ENCODE measurements at regions not wholly inside any gene's neighbourhood (a gene's known extent, or its start where the extent isn't known, plus 50 kb on each side); places are given as distances from the start of the nearest gene placed in this dataset.
"Not testable (repeated sequence)": the region's sequence is repeated elsewhere in the genome, so short reads cannot be mapped to it uniquely, and the experiment has no call there.

GRCh38 chr4:181007751-181008150 lies 1235.5 kb upstream of the TENM3 start:
- no peak for DNase-seq (ENCODE audit: low spot score)

- DNase-seq (ENCODE audit: low spot score): no peak
These were observed 1235.0 kb upstream of the TENM3 start for GRCh38 chr4:181008164-181008563.

DNA sequence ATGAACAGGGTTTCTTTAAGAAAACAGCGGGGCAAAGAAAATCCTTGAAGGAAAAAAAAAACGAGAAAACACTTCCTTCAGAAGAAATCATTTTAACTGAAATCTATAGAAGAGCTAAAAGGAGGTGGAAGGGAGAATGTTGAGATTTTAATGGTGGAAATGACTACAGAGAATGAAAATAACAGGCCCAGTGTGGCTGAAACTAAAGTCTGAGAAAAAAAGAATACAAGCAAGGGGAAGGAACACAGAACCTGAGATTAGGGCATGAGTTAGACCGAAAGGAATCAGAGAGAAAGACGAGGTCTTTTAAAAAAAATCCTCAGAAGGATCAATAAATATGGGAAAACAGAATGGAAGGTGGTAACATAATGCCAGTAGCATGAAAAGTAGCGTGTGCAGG lies 1230.0 kb upstream of the TENM3 start:
- no peak for DNase-seq (ENCODE audit: low spot score)

GRCh38 chr4:181017038-181017437 lies 1226.2 kb upstream of the TENM3 start:
- DNase-seq (ENCODE audit: low spot score): no peak

- DNase-seq (ENCODE audit: low spot score): no peak
These were observed 1224.7 kb upstream of the TENM3 start for GRCh38 chr4:181018472-181018871.

DNA sequence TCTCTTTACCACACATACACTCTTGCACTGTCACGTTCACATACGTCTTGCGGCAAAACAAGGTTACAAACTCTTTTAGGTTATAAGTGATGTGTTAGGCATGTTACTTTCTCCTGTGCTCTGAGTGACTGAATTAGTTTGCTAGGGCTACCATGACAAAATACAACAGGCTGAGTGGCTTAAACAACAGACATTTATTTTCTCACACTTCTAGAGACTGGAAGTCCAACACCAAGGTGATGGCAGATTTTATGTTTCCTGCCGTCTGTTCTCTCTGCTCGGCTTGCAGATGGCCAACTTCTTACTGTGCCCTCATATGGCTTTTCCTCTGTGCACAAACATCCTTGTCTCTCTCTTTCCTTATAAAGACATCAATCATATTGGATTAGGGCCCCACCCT lies 1224.3 kb upstream of the TENM3 start:
- DNase-seq (ENCODE audit: low spot score): no peak

- no peak for DNase-seq (ENCODE audit: low spot score)
These were observed 1222.7 kb upstream of the TENM3 start for GRCh38 chr4:181020456-181020855.

- DNase-seq (ENCODE audit: low spot score): no peak
These were observed 1222.0 kb upstream of the TENM3 start for GRCh38 chr4:181021213-181021612.

GRCh38 chr4:181030135-181030921 lies 1212.9 kb upstream of the TENM3 start:
- not testable (repeated sequence) for DNase-seq (ENCODE audit: low spot score)

DNA sequence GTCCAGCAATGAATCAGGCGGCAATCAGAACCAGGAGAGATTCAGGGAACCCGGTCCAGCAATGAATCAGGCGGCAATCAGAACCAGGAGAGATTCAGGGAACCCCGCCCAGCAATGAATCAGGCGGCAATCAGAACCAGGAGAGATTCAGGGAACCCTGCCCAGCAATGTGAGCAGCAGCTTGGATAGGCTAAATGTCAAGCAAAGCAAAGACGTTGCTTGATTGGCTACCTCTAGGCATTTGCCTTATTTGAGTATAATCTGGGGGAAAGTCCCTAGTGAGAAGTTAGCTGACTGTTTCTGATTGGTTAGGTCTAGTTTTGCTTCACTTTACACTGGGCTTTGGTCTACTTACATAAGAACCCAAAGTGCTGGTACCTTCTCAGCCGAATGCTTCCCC lies 1212.2 kb upstream of the TENM3 start:
- DNase-seq (ENCODE audit: low spot score): no peak

DNA sequence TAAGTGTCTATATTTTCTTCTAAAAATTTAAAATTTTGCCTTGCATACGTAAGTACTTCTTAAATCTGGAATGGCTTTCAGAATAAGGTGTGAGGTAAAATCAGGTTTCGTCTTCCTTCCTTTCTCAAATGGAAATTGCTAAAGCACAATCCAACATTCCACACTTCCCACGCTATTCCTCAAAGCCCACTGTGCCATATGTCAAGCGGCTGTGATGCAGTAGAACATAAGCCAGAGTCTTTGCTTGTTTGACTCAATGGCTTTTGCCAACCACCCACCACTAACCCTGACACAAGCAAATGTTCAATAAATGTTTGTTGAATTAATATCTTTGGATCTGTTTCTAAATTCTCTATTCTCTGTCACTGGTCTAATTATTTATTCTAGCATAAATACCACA lies 1199.7 kb upstream of the TENM3 start:
- DNase-seq (ENCODE audit: low spot score): no peak

DNA sequence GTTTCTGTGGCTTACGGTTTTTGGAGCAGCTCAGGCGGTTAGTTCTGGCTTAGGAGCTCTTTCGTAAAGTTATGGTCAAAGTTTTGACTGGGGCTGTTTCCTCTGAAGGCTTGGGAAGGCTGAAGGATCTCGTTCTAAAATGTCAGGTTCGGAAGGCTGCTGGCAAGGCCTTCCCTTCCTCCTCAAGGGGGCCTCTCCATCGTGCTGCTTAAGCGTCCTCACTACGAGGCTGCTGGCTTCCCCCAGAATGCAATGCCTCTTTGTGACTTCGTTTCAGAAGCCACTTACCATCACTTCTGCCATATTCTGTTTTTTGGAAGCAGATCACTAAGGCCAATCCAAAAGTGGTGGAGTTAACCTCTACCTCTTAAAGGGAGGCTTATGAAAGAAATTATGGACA lies 1196.4 kb upstream of the TENM3 start:
- DNase-seq (ENCODE audit: low spot score): no peak

- no peak for DNase-seq (ENCODE audit: low spot score)
These were observed 1191.3 kb upstream of the TENM3 start for GRCh38 chr4:181051931-181052330.

DNA sequence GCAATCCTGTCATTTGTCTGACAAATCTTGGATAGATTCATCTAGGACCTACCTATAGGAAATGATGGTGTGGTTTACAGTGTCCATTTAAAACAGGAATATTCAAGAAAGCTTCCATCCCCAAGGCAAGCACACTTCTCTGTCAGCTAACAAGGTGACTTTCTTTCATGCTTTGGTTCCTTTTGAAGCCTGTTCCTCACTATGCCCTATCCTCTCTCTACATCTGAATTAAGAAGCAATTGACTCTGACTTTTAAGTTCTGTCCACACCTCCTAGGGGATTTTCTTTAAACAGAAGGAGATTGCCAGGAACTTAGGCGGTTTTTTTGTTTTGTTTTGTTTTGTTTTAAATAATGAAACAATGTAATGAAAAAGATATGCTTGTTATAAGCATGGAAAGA lies 1181.4 kb upstream of the TENM3 start:
- no peak for DNase-seq (ENCODE audit: low spot score)

DNA sequence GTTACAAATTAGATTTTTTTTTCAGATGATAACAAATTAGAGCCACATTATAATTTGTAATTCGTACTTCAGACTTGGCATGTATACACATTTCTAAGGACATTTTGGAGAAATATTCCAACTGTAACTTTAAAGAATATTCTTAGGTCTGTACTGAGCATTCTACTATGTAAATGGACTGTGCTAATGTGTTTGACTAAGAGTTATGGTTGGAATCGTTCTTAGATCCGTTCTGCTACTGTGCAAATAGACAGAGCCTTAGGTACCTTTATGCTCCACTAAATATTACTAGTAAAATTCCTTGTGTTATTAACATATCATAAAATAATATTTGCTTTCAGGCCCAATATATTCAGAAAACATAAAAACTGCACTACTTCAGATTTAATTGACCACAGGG lies 1180.0 kb upstream of the TENM3 start:
- DNase-seq (ENCODE audit: low spot score): no peak

GRCh38 chr4:181077341-181077740 lies 1165.9 kb upstream of the TENM3 start:
- DNase-seq (ENCODE audit: low spot score): no peak

DNA sequence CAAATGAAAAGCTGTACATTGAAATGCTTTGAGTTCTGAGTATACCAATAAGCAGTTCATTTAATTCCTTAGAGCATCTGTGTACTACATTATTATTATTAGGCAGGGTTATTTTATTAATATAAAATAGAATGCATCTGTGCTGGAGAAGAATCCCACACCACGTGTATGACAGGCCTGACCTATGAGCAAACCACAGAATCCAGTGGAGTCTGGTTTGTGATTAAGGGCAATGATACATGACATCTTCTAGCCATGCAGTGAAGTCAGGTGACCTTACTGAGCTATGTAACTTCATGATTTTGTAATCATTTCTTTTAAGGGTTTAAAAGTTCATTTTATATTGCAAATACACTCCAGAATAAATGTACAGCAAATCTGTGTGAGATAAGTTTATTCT lies 1165.0 kb upstream of the TENM3 start:
- DNase-seq (ENCODE audit: low spot score): no peak

DNA sequence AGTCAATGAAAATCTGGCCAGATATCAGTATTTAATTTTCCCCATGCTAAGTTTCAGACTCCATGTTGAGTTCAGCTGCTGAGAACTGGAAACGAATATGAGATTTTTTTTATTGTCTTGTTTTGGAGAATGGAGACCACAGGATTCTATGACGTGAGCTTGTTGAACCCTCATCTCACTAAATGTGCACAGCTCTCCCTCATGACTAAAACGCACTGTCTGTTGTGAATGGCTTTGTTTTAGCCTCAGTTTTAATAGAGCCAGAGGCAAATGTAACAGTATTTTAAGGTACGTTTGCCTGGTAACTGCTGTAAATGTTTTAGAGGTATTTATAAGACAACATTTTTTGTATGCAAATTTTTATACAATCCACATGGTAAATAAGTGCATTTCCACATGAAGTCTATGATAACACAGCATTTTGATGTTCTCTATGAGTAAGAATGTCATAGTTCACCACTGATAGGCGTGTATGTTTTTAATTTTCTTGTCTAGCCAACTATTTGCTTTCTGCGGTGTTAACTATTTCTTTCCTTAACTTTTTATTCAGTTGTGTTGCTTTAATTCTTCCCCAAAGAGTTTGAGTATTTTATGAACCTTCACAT lies 1159.3 kb upstream of the TENM3 start:
- no peak for DNase-seq (ENCODE audit: low spot score)

GRCh38 chr4:181085557-181085956 lies 1157.6 kb upstream of the TENM3 start:
- no peak for DNase-seq (ENCODE audit: low spot score)

DNA sequence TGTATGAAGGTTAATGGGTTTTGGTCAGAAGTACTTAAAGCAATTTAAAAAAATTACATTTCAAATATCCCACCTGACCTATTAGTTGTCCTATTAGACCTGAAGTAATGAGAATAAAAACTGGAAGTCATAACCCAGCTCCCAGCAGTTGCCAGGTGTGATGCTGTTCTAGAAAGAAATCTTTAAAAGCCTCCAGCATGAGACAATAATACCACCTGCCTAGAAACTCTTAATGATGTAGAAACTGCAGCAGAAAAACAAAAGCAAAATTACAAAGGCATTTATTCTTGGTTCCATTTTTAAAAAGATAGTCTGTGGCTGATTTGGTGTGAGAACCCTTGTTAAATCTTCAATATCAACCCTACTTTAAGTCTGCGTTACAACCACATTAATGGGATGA lies 1137.7 kb upstream of the TENM3 start:
- DNase-seq (ENCODE audit: low spot score): no peak

GRCh38 chr4:181106398-181106797 lies 1136.8 kb upstream of the TENM3 start:
- no peak for DNase-seq (ENCODE audit: low spot score)

DNA sequence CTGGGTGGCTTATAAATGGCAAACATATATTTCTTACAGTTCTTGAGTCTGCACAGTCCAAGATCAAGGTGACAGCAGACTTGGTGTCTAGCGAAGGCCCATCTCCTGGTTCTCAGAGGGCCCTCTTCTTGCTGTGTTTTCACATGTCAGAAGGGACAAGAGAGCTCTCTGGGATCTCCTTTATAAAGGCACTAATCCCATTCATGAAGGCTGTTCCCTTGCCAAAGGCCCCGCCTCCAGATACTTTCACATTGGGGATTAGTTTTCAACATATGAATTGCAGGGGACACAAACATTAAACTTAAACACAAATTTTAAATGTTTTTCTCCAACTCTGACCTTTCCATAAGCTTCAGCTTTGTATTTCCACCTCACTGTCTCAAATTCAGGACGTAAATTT lies 1135.0 kb upstream of the TENM3 start:
- DNase-seq (ENCODE audit: low spot score): no peak

- no peak for DNase-seq (ENCODE audit: low spot score)
These were observed 1124.0 kb upstream of the TENM3 start for GRCh38 chr4:181119186-181119585.

DNA sequence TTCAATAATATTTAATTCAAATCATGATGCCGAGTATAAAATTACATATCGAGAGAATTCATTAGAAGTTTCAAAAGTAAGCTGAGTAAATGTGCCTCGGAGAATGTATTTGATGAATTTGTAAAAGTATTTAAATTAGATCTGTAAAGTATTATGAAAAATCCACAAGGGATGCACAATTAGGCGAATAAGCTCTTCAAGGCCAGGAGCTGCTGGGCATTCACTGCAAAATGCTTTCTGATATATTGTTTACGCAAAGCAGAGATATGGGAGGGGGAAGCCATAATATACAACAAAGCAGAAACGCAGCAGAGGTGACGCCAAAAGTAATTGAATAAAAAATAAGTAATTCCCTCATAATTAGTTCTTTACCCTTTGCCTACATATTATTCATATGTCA lies 1121.5 kb upstream of the TENM3 start:
- no peak for DNase-seq (ENCODE audit: low spot score)

Measured in RKO (cell line).